ENCODE measurements at regions not wholly inside any gene's neighbourhood (a gene's known extent, or its start where the extent isn't known, plus 50 kb on each side); places are given as distances from the start of the nearest gene placed in this dataset.

- TF ChIP-seq CTCF (IDR thresholded peaks at IDR 0.05) (no peak), POLR2A (IDR thresholded peaks at IDR 0.05) (no peak), EP300 (IDR thresholded peaks at IDR 0.05) (no peak)
Observed at GRCh38 chrX:34764852-34765361, 107.8 kb upstream of the TMEM47 start.

Data from tibial nerve (tissue), 4 donors.